DND-41 (cell line): ENCODE measurements at regions not wholly inside any gene's neighbourhood (a gene's known extent, or its start where the extent isn't known, plus 50 kb on each side); places are given as distances from the start of the nearest gene placed in this dataset.

ENCODE experiments used
- EZH2 ChIP-seq: IDR thresholded peaks from 3 replicates; pipeline ENCODE4 v1.6.1; 2012; ENCODE audit warnings: borderline replicate concordance, low read depth, mild to moderate bottlenecking, moderate library complexity, low read length, inconsistent platforms; ENCODE audit not compliant: severe bottlenecking
- TF ChIP-seq, protein P1 (sequence below): IDR thresholded peaks from 2 replicates; pipeline ENCODE4 v1.5.1; 2012; ENCODE audit warnings: borderline replicate concordance, low read length, moderate library complexity, mild to moderate bottlenecking; ENCODE audit not compliant: poor library complexity, severe bottlenecking; ENCODE audit errors: extremely low read depth

DNA sequence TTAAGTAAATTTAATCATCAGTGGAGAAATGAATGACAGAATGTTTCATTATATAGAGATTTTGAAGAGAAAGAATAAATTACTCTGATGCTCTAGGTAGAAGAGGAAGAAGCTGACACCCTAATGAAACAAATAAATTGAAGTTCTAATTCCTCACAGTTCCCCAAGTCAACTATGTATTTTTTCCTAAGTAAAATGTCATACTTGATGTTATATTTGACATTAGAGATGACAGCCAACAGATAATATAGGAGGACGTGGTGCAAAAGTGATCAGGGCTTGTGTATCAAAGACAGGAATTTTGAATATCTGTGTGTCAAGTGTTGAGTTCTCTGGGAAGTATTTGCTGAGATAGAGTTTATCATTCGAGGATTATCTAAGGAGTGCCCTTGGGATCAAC lies 81.2 kb upstream of the CADPS start:
- TF ChIP-seq, protein P1, sequence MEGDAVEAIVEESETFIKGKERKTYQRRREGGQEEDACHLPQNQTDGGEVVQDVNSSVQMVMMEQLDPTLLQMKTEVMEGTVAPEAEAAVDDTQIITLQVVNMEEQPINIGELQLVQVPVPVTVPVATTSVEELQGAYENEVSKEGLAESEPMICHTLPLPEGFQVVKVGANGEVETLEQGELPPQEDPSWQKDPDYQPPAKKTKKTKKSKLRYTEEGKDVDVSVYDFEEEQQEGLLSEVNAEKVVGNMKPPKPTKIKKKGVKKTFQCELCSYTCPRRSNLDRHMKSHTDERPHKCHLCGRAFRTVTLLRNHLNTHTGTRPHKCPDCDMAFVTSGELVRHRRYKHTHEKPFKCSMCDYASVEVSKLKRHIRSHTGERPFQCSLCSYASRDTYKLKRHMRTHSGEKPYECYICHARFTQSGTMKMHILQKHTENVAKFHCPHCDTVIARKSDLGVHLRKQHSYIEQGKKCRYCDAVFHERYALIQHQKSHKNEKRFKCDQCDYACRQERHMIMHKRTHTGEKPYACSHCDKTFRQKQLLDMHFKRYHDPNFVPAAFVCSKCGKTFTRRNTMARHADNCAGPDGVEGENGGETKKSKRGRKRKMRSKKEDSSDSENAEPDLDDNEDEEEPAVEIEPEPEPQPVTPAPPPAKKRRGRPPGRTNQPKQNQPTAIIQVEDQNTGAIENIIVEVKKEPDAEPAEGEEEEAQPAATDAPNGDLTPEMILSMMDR: no peak
- TF ChIP-seq EZH2: no peak
